GM21528 (cell line): ENCODE measurements at regions not wholly inside any gene's neighbourhood (a gene's known extent, or its start where the extent isn't known, plus 50 kb on each side); places are given as distances from the start of the nearest gene placed in this dataset.

Source experiments
- ATAC-seq: cut with Tn5 transposase; IDR thresholded peaks from one replicate; pipeline ENCODE4 v1.9.1; 2021; ENCODE audit warnings: mild to moderate bottlenecking, moderate library complexity; ENCODE audit not compliant: unreplicated experiment, low FRiP score

DNA sequence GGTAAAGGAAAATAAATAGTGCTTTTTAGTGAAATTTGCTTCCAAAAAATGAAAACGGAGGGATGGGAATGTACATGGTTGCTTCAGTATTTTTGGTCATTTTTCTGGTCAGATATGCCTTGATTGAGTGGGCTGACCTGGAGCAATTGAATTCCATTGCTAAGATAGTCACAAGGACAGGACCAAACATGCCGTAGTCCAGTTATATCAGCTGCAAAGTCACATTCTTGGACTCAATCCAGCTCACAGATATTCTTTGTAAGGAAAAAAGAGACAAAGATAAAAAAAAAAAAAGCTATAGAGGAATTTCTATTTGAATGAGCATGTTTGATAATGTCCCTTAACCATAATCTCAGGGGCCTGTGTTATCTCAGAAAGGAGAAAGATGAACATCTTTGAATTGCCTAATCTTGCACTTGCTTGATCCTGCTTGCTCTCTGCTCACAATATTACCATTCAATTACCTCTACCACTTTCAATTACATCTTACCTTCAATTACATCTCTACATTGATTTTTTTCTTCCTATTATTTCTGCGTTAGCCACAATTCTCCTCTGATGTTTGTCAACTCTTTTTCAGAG, 75.4 kb upstream of the PACRGL start:
- ATAC-seq, result no peak

DNA sequence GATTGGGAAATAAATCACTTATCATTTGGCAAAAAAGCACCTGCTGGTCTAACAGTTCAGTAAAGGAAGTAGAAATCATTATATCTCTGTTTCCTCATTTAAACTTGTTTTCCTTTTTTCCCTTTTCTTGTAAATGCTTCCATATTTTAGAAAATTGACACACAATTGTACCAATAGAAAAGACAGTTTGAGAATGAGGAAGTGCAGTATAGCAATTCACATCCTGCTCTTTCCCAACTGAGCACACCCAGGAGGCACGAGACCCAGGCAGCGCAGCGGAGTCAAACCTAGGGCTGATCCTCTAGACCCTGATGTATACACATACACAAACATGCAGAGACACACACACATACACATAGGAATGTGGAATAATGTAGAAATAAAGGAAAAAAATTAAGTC, 74.8 kb upstream of the PACRGL start:
- no peak for ATAC-seq

DNA sequence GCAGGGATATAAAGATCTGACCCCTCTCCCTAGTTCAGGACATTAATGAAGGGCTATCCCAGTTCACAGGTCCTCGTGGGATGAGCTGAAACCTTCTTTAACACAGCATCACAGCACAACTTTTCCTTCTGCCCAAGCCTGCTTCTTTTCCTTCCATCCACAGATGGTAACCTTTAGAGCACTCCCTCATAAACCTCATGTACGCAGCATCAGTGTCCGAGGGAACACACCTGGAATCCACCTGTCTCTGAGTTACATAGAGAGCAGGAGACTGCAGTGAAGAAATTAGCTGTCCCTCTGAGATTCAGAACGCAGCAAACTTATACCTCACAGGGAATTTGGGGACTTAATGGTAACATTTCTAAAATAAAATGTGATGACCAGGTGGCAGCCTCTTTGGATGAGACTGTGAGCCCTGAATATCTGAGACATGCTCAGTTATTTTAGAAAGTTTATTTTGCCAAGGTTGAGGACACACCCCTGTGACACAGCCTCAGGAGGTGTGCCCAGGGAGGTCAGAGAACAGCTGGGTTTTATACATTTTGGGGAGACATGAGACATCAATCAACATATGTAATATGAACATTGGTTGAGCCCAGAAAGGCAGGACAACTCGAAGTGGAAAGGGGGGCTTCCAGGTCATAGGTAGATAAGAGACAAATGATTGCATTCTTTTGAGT, 73.8 kb upstream of the PACRGL start:
- no peak for ATAC-seq

DNA sequence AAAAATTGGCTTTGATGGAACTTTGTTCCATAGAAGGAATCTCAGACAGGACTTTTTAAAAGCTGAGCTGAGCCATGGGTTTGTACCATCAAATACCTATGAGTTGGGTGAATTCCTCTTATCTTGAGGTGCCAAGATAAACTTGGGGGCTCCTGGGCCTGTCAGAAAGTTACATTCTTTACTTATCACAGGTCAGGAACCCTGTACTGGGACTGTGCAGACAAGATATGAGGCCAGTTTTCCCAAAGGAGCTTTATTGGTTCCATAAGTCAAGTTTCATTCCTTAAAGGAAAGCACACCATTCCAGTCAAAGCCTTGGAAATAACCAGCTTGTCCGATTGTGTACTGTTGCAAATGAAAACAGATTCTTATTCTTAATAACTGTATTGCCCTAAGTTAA, 72.4 kb upstream of the PACRGL start:
- ATAC-seq, result no peak

DNA sequence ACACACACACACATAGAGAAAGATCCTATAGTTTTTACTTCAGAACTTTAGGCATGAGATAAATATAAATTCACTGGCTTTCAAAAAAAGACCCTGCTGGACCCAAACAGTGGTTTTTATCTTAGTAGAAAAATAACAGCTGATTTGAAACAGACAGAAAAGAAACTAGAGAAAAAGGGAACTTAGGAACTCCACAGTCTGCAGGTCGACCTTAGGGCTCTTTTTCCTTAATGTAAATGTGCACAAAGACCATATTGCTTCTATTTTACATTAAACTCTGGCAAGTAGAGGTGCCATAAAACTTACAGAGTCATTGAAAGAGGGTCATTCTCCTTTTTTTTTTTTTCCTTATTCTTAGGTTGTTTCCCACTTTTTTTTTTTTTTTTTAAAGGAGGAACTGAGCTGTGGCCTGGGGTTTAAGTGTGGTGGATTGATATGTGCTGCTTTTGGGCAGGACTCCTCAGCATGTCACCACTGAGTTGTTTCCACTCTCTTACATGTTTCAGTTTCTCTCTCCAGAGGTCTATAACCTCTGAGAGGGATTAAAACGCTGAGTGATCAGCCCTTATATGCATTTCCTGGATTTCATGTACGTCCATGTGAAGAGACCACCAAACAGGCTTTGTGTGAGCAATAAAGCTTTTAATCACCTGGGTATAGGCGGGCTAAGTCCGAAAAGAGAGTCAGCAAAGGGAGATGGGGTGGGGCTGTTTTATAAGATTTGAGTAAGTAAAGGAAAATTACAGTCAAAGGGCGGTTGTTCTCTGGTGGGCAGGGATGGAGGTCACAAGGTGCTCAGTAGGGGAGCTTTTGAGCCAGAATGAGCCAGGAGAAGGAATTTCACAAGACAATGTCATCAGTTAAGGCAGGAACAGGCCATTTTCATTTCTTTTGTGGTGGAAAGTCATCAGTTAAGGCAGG, 70.8 kb upstream of the PACRGL start:
- ATAC-seq, result no peak

DNA sequence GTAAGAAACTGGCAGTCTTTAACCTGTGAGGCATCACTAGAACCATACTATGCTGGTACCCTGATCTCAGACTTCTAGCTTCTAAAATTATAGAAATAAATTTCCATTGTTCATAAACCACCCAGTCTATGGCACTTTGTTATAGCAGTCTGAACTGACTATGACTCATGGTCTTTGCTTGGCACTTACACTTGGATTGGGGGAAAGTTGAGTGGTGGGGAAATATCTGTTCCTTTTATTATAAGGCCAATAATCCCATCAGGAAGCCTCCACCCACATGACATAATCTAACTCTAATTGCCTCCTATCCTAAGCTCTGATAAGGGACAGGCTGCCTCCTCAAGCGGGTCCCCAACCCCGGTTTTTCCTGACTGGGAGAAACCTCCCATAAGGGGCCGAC, 61.4 kb upstream of the PACRGL start:
- ATAC-seq, result no peak

DNA sequence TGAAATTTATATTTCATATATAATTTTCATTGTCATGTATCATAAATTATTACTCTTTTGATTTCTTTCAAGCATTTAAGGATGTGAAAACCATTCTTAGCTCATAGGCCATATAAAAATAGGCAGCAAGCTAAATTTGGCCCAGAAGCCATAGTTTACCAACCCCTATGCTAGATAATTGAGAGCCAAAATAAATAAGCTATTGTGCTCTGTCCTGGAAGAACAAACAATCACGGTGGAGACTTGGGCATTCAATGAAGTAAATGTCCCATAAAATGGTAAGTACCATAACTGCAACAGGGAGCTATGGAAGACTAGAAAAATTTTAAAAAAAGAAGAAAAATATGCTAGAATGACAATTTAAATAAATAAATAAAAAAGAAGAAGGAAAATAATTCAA, 60.9 kb upstream of the PACRGL start:
- ATAC-seq, result no peak

DNA sequence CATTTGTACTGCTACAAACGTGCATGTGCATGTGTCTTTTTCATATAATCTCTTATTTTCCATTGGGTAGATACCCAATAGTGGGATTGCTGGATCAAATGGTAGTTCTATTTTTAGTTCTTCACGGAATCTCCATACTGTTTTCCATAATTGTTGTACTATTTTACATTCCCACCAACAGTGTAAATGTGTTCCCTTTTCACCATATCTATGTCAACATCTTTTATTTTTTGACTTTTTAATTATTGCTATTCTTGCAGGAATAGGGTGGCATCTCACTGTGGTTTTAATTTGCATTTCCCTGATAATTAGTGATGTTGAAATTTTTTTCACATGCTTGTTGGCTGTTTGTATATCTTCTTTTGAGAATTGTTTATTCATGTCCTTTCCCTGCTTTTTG, 59.3 kb upstream of the PACRGL start:
- ATAC-seq, result no peak

DNA sequence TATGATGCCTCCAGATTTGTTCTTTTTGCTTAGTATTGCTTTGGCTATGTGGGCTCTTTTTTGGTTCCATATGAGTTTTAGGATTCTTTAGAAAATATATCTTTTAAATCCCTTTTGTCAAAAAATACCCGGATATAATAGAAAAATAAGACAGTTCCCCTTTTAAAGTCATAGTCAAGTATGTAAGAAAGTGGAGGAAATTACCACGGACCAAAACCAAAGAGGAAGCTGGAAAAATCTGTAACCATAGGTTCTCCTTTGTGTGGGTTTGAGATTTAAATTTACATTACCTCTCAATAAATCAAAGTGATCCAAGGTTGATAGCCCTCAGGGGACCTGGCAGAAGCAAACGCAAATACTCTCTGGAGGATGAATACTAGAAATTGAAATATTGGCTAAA, 58.3 kb upstream of the PACRGL start:
- no peak for ATAC-seq

DNA sequence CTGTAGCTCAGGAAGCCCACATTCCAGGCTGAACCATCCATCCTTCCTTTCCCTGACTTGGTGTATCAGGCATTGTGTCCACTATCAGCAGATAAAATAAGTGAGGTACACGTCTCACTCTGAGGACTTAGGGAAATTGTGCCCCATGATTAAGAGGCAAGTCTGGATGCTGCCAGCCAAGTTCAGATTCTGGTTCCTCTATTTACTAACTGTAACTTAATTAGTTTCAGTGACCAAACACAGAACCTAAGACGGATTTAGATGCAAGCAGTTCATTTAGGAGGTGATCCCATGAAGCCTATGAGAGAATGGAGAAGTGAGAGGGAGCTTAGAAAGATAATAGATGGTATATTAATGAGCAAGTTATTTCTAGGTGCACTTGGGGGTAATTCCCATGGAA, 56.6 kb upstream of the PACRGL start:
- ATAC-seq, result no peak

DNA sequence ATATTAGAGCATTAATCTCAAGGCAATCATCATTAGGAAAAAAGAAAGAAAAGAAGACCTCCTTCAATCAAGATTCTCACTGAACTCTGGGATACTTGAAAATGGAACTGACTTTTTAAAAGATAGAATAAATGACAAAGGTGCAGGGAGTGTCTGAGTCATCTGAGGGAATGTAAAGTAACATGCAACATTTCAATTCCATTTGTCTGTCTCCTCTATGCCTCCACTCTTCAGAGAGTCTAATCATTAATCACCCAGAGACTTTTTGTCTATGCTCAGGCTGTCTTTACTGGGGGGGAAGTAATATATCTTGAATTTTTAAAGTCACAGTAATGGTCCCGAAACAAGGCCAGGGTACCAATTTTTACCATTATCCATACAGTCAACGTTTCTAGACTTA, 55.0 kb upstream of the PACRGL start:
- no peak for ATAC-seq

DNA sequence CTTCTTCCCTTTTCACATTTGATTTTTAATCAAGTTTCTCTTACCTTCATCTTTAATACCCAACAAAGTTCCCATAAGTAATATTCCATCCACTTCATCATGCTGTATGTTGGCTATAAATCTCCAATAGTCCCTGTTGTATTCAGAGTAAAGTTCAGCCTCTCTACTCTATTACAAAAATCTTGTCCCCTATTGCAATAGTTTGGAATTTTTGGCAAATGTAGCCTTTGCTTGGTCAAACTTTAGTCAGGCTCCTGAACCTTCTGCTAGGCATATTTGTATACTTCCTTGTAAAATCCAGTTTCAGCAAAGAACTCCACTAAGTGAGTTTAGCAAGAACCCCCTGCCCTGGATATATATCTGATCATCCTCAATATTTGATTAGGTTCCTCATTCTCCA, 54.0 kb upstream of the PACRGL start:
- ATAC-seq, result no peak
